IPS DF 6.9 (cell line): ENCODE measurements at regions not wholly inside any gene's neighbourhood (a gene's known extent, or its start where the extent isn't known, plus 50 kb on each side); places are given as distances from the start of the nearest gene placed in this dataset.

Experiments used
- DNase-seq: peaks from one replicate; pipeline ENCODE4 v3.0.0-alpha.2; 2013; ENCODE audit warnings: low read depth, low spot score
- H3K27ac ChIP-seq: one replicate; pipeline ENCODE4 v1.5.1; 2013; ENCODE audit warnings: low read length, control low read depth
- H3K27me3 ChIP-seq: 2 replicates; pipeline ENCODE4 v1.6.1; 2013; ENCODE audit warnings: mild to moderate bottlenecking, low read length; ENCODE audit not compliant: control insufficient read depth, insufficient read depth
- H3K36me3 ChIP-seq: 2 replicates; pipeline ENCODE4 v1.6.1; 2013; ENCODE audit warnings: low read length; ENCODE audit not compliant: control insufficient read depth, insufficient read depth
- H3K4me1 ChIP-seq: 2 replicates; pipeline ENCODE4 v1.6.1; 2013; ENCODE audit warnings: low read length; ENCODE audit not compliant: control insufficient read depth, insufficient read depth
- H3K4me3 ChIP-seq: 2 replicates; pipeline ENCODE4 v1.5.1; 2013; ENCODE audit warnings: mild to moderate bottlenecking, low read length
- H3K9me3 ChIP-seq: 2 replicates; pipeline ENCODE4 v1.6.1; 2013; ENCODE audit warnings: low read length, inconsistent platforms; ENCODE audit not compliant: control insufficient read depth, insufficient read depth
- WGBS: extraction: QIAGEN DNeasy Blood & Tissue Kit; methylation state at CpG from one replicate; pipeline ENCODE4 v1.1.7; 2013; ENCODE audit warnings: mixed read lengths, missing lambda C conversion rate; ENCODE audit not compliant: insufficient read length, insufficient coverage; 5-methylcytosine and 5-hydroxymethylcytosine counted together

- Histone ChIP-seq H3K4me3 (no peak overlapping the region), H3K36me3 (no peaks in the 10 kb centered on the region), H3K9me3 (no peaks in the 10 kb centered on the region), H3K4me1 (peaks cover 2% of the 10 kb centered on the region; the same call in 1 of the 2 replicates), H3K27ac (no peak overlapping the region), H3K27me3 (no peaks in the 10 kb centered on the region)
- WGBS, result no CpG with 5 or more reads among the region's 15 CpGs
- no peak for DNase-seq
Measured at GRCh38 chr7:372546-372931, 82.6 kb downstream of the FOXL3 start.

GRCh38 chr7:372932-373791, 83.2 kb downstream of the FOXL3 start:
- Histone ChIP-seq H3K4me1 (peaks cover 2% of the 10 kb centered on the region; the same call in 1 of the 2 replicates), H3K36me3 (no peaks in the 10 kb centered on the region), H3K27ac (no peak overlapping the region), H3K9me3 (no peaks in the 10 kb centered on the region), H3K27me3 (no peaks in the 10 kb centered on the region), H3K4me3 (no peak overlapping the region)
- no peak for DNase-seq
- WGBS, result no CpG with 5 or more reads among the region's 39 CpGs

GRCh38 chr7:373818-374705, 84.1 kb downstream of the FOXL3 start:
- H3K36me3 ChIP-seq, result no peaks in the 10 kb centered on the region
- H3K9me3 ChIP-seq, result no peaks in the 10 kb centered on the region
- no peaks in the 10 kb centered on the region for H3K27me3 ChIP-seq
- no peak overlapping the region for H3K4me3 ChIP-seq
- H3K27ac ChIP-seq, result no peak overlapping the region
- H3K4me1 ChIP-seq, result peaks cover 2% of the 10 kb centered on the region; the same call in 1 of the 2 replicates
- no peak for DNase-seq
- WGBS, result no CpG with 5 or more reads among the region's 23 CpGs

- H3K27me3 ChIP-seq, result no peaks in the 10 kb centered on the region
- no peaks in the 10 kb centered on the region for H3K9me3 ChIP-seq
- no peak overlapping the region for H3K4me3 ChIP-seq
- no CpG with 5 or more reads among the region's 31 CpGs for WGBS
- peaks cover 5% of the 10 kb centered on the region for H3K4me1 ChIP-seq
- H3K36me3 ChIP-seq, result no peaks in the 10 kb centered on the region
- no peak overlapping the region for H3K27ac ChIP-seq
- no peak for DNase-seq
Measured at GRCh38 chr7:374706-375311, 84.8 kb downstream of the FOXL3 start.

- WGBS, result no CpG with 5 or more reads among the region's 32 CpGs
- peaks cover 7% of the 10 kb centered on the region for H3K4me1 ChIP-seq
- no peak overlapping the region for H3K27ac ChIP-seq
- no peaks in the 10 kb centered on the region for H3K27me3 ChIP-seq
- no peak overlapping the region for H3K4me3 ChIP-seq
- H3K36me3 ChIP-seq, result no peaks in the 10 kb centered on the region
- H3K9me3 ChIP-seq, result no peaks in the 10 kb centered on the region
- DNase-seq, result no peak
Measured at GRCh38 chr7:375321-375831, 85.4 kb downstream of the FOXL3 start.

GRCh38 chr7:375901-376305, 85.9 kb downstream of the FOXL3 start:
- no peak for DNase-seq
- Histone ChIP-seq H3K4me3 (no peak overlapping the region), H3K4me1 (peaks cover 10% of the 10 kb centered on the region), H3K9me3 (no peaks in the 10 kb centered on the region), H3K27ac (no peak overlapping the region), H3K36me3 (no peaks in the 10 kb centered on the region), H3K27me3 (no peaks in the 10 kb centered on the region)
- no CpG with 5 or more reads among the region's 19 CpGs for WGBS

GRCh38 chr7:376306-377079, 86.5 kb downstream of the FOXL3 start:
- no peak for DNase-seq
- WGBS, result no CpG with 5 or more reads among the region's 39 CpGs
- Histone ChIP-seq H3K4me3 (no peak overlapping the region), H3K9me3 (no peaks in the 10 kb centered on the region), H3K27ac (no peak overlapping the region), H3K4me1 (peaks cover 10% of the 10 kb centered on the region), H3K36me3 (no peaks in the 10 kb centered on the region), H3K27me3 (no peaks in the 10 kb centered on the region)

- WGBS, result no CpG with 5 or more reads among the region's 35 CpGs
- no peak for DNase-seq
- no peaks in the 10 kb centered on the region for H3K36me3 ChIP-seq
- H3K9me3 ChIP-seq, result no peaks in the 10 kb centered on the region
- H3K4me1 ChIP-seq, result peaks cover 10% of the 10 kb centered on the region
- H3K27ac ChIP-seq, result no peak overlapping the region
- no peaks in the 10 kb centered on the region for H3K27me3 ChIP-seq
- H3K4me3 ChIP-seq, result no peak overlapping the region
Measured at GRCh38 chr7:377080-378040, 87.4 kb downstream of the FOXL3 start.

- H3K4me1 ChIP-seq, result peaks cover 10% of the 10 kb centered on the region
- no CpG with 5 or more reads among the region's 13 CpGs for WGBS
- no peak overlapping the region for H3K4me3 ChIP-seq
- no peaks in the 10 kb centered on the region for H3K27me3 ChIP-seq
- no peak overlapping the region for H3K27ac ChIP-seq
- H3K9me3 ChIP-seq, result no peaks in the 10 kb centered on the region
- no peak for DNase-seq
- H3K36me3 ChIP-seq, result no peaks in the 10 kb centered on the region
Measured at GRCh38 chr7:378041-378420, 88.1 kb downstream of the FOXL3 start.
